HepG2 (cell line): ENCODE measurements at regions not wholly inside any gene's neighbourhood (a gene's known extent, or its start where the extent isn't known, plus 50 kb on each side); places are given as distances from the start of the nearest gene placed in this dataset.

ENCODE experiments used
- ATAC-seq: fragments of 200-7000 bp; cut with Tn5 transposase; 3 replicates; pipeline ENCODE4 v1.9.1; 2020; ENCODE audit warnings: mild to moderate bottlenecking, moderate library complexity
- BruUV-seq: library from RNA; stranded (reverse); fragments of 400-500 nt; replicated peaks from 2 replicates; lab custom pipeline; 2021; lab: Mats Ljungman, UMichigan
- CTCF ChIA-PET: fragments of 300-600 bp; formaldehyde crosslinking; extraction: SDS; loops from one replicate; lab custom pipeline; 2021; ENCODE audit warnings: low total read pairs, inconsistent platforms, low intra/inter-chr PET ratio; lab: Yijun Ruan, JAX
- POLR2A ChIA-PET: fragments of 350-600 bp; sonication (Branson Sonifier 250); formaldehyde crosslinking; loops from one replicate; lab custom pipeline; 2020; ENCODE audit warnings: antibody characterized with exemption, inconsistent platforms; lab: Yijun Ruan, JAX
- DNase-seq: peaks from one replicate; pipeline ENCODE4 v3.0.0-alpha.2; 2015; ENCODE audit warnings: low spot score
- FAIRE-seq: peaks from 3 replicates; lab custom pipeline; 2011; peaks lifted over from hg19 to GRCh38; lab: Jason Lieb, UNC
- H2AFZ ChIP-seq: one replicate; pipeline ENCODE4 v1.6.1; 2011; ENCODE audit warnings: low read length, inconsistent platforms
- H3K27ac ChIP-seq: fragments of 300-600 bp; 3 replicates; pipeline ENCODE4 v1.8.0; 2011; ENCODE audit warnings: mixed run types, mild to moderate bottlenecking, mixed read lengths, low read length, inconsistent platforms; ENCODE audit not compliant: insufficient read depth; ENCODE audit errors: extremely low read length
- H3K27me3 ChIP-seq, 2 experiments: fragments of 200-600 bp in 1 of 2; 2 replicates in 1 of 2; 3 replicates in 1 of 2; pipeline versions ENCODE4 v1.6.0 to v1.8.0; 2011; ENCODE audit warnings: low read length in 2 of 2, mild to moderate bottlenecking in 2 of 2, moderate library complexity in 2 of 2, inconsistent platforms in 1 of 2; ENCODE audit not compliant: insufficient read depth in 2 of 2, control insufficient read depth in 1 of 2
- H3K36me3 ChIP-seq, 2 experiments: fragments of 200-600 bp in 1 of 2; replicated peaks in 1 of 2; 2 replicates in 1 of 2; 3 replicates in 1 of 2; pipeline versions ENCODE4 v1.5.1 to v1.8.0; 2011; ENCODE audit warnings: low read length in 2 of 2, inconsistent platforms in 1 of 2; ENCODE audit not compliant: insufficient read depth in 2 of 2, control insufficient read depth in 1 of 2
- H3K4me1 ChIP-seq: 2 replicates; pipeline ENCODE4 v1.5.1; 2012; ENCODE audit warnings: low read length, inconsistent platforms; ENCODE audit not compliant: insufficient read depth
- H3K4me2 ChIP-seq: 2 replicates; pipeline ENCODE4 v1.6.0; 2011; ENCODE audit warnings: low read depth, low read length, inconsistent platforms
- H3K4me3 ChIP-seq, 3 experiments: fragments of 200-600 bp in 1 of 3; sonication (generic), shearing (Covaris generic) in 1 of 3; replicated peaks in 1 of 3; 2 replicates each; pipeline ENCODE4 v1.5.1; 2011 to 2016; ENCODE audit warnings: low read length in 3 of 3, inconsistent platforms in 2 of 3, low read depth in 2 of 3, mild to moderate bottlenecking in 2 of 3, control low read depth in 1 of 3, mixed read lengths in 1 of 3; ENCODE audit not compliant: insufficient read depth in 1 of 3
- H3K79me2 ChIP-seq: one replicate; pipeline ENCODE4 v1.6.1; 2011; ENCODE audit warnings: low read length, inconsistent platforms; ENCODE audit not compliant: insufficient read depth
- H3K9ac ChIP-seq: 2 replicates; pipeline ENCODE4 v1.6.0; 2011; ENCODE audit warnings: mild to moderate bottlenecking, low read depth, low read length, inconsistent platforms; ENCODE audit not compliant: insufficient read depth
- H3K9me3 ChIP-seq: 2 replicates; pipeline ENCODE4 v1.5.1; 2012; ENCODE audit warnings: mild to moderate bottlenecking, low read length
- H4K20me1 ChIP-seq: 2 replicates; pipeline ENCODE4 v1.6.0; 2011; ENCODE audit warnings: inconsistent platforms, mild to moderate bottlenecking, low read length, moderate library complexity; ENCODE audit not compliant: insufficient read depth
- ARNTL ChIP-seq: sonication (generic); formaldehyde crosslinking; IDR thresholded peaks from 2 replicates; pipeline ENCODE4 v1.4.0; 2020; ENCODE audit warnings: mild to moderate bottlenecking, missing genetic modification reagents
- EEA1 ChIP-seq: sonication (generic); formaldehyde crosslinking; IDR thresholded peaks from 2 replicates; pipeline ENCODE4 v1.5.1; 2020; ENCODE audit warnings: mild to moderate bottlenecking, missing genetic modification reagents, borderline replicate concordance
- NFIB ChIP-seq: sonication (generic); formaldehyde crosslinking; IDR thresholded peaks from 2 replicates; pipeline ENCODE4 v1.9.0; 2021; ENCODE audit warnings: missing genetic modification reagents, mild to moderate bottlenecking, borderline replicate concordance
- PBX3 ChIP-seq: sonication (generic); formaldehyde crosslinking; IDR thresholded peaks from 2 replicates; pipeline ENCODE4 v1.8.1; 2023; ENCODE audit warnings: missing genetic modification reagents, inconsistent platforms, borderline replicate concordance
- PTBP1 ChIP-seq: fragments of 200-400 bp; formaldehyde crosslinking; IDR thresholded peaks from 2 replicates; pipeline ENCODE4 v1.6.1; 2018; ENCODE audit warnings: low read length, low read depth; ENCODE audit not compliant: poor library complexity, severe bottlenecking
- USF2 ChIP-seq, 2 experiments: sonication (generic) in 1 of 2; formaldehyde crosslinking in 1 of 2; IDR thresholded peaks; 2 replicates each; pipeline versions ENCODE4 v1.5.1 to v1.6.1; 2011 to 2020; ENCODE audit warnings: borderline replicate concordance in 1 of 2, low read depth in 1 of 2, low read length in 1 of 2, mild to moderate bottlenecking in 1 of 2, missing genetic modification reagents in 1 of 2, moderate library complexity in 1 of 2
- ZNF281 ChIP-seq: sonication (generic); formaldehyde crosslinking; IDR thresholded peaks from 2 replicates; pipeline ENCODE4 v1.4.0; 2020; ENCODE audit warnings: missing genetic modification reagents, borderline replicate concordance
- ZNF329 ChIP-seq: sonication (generic); formaldehyde crosslinking; IDR thresholded peaks from 2 replicates; pipeline ENCODE4 v1.9.0; 2021; ENCODE audit warnings: low read depth, mild to moderate bottlenecking, missing genetic modification reagents
- ZNF350 ChIP-seq: sonication (generic); formaldehyde crosslinking; IDR thresholded peaks from 2 replicates; pipeline ENCODE4 v1.4.0; 2020; ENCODE audit warnings: mild to moderate bottlenecking, low read depth, missing genetic modification reagents, borderline replicate concordance
- ZNF496 ChIP-seq: sonication (generic); formaldehyde crosslinking; IDR thresholded peaks from 2 replicates; pipeline ENCODE4 v1.8.1; 2023; ENCODE audit warnings: mild to moderate bottlenecking, moderate library complexity, missing genetic modification reagents; ENCODE audit not compliant: insufficient replicate concordance
- ZNF556 ChIP-seq: sonication (generic); formaldehyde crosslinking; IDR thresholded peaks from 2 replicates; pipeline ENCODE4 v1.4.0; 2020; ENCODE audit warnings: mild to moderate bottlenecking, missing genetic modification reagents, borderline replicate concordance
- WGBS: methylation state at CpG from one replicate; pipeline ENCODE4 v1.1.6; 2017; ENCODE audit warnings: low lambda C conversion rate; 5-methylcytosine and 5-hydroxymethylcytosine counted together
- in situ Hi-C: cut with HindIII; loops from 2 replicates; pipeline ENCODE4 v1.10.0; 2017; ENCODE audit warnings: low pct_unique_long_range_greater_than_20kb; ENCODE audit not compliant: extremely low pct_ligation_motif_present
- intact Hi-C: fragments of 100-400 bp; cut with micrococcal nuclease; formaldehyde crosslinking; loops from one replicate; pipeline ENCODE4 v1.10.0; 2022; ENCODE audit not compliant: unreplicated experiment
- TF ChIP-seq, protein P1 (sequence below): sonication (generic); formaldehyde crosslinking; IDR thresholded peaks from 2 replicates; pipeline ENCODE4 v1.9.0; 2021; ENCODE audit warnings: missing genetic modification reagents, mild to moderate bottlenecking, borderline replicate concordance

DNA sequence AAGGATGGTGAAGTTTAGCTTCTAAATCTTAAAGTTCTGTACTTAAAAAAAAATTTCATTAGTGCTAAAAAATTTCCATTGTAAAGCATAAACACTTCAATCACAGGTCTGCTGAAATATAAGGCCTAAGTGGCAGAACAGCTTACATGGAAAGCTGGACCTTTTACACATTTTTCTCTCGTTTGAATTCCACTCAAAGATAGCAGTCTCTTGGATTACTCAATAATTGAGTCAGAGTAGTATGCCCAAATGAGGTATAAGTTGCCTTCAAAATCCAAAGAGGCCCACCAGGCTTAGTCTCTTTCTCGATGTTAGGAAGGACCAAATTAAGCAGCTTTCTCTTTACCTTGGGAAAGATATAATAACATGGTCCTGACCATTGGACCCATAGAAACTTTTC lies 220.4 kb upstream of the CWC22 start:
- CTCF ChIA-PET = no interaction called here
- POLR2A ChIA-PET = no interaction called here
- Histone ChIP-seq H4K20me1 (no peaks in the 10 kb centered on the region), H3K4me3 (no peak overlapping the region), H3K9ac (no peak overlapping the region), H3K4me1 (no peaks in the 10 kb centered on the region), H3K27ac (no peak overlapping the region), H3K79me2 (no peaks in the 10 kb centered on the region), H3K4me2 (no peak overlapping the region), H3K27me3 (no peaks in the 10 kb centered on the region), H2AFZ (no peak overlapping the region), H3K9me3 (peaks cover 69% of the 10 kb centered on the region), H3K36me3 (no peaks in the 10 kb centered on the region)
- in situ Hi-C loops = no loop called here
- BruUV-seq = no TSS peak
- ATAC-seq = no peak
- no peak for TF ChIP-seq PTBP1
- TF ChIP-seq ZNF556 (CRISPR knock-in tag) = no peak
- no peak for TF ChIP-seq ZNF496 (CRISPR knock-in tag)
- no peak for TF ChIP-seq EEA1 (CRISPR knock-in tag)
- TF ChIP-seq NFIB (CRISPR knock-in tag) = no peak
- TF ChIP-seq, protein P1, sequence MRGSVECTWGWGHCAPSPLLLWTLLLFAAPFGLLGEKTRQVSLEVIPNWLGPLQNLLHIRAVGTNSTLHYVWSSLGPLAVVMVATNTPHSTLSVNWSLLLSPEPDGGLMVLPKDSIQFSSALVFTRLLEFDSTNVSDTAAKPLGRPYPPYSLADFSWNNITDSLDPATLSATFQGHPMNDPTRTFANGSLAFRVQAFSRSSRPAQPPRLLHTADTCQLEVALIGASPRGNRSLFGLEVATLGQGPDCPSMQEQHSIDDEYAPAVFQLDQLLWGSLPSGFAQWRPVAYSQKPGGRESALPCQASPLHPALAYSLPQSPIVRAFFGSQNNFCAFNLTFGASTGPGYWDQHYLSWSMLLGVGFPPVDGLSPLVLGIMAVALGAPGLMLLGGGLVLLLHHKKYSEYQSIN (CRISPR knock-in tag) = no peak
- no peak for TF ChIP-seq USF2 (IDR thresholded peaks at IDR 0.05; ENCODE audit: low read depth, low read length)
- TF ChIP-seq USF2 (CRISPR knock-in tag; IDR thresholded peaks at IDR 0.05; ENCODE audit: borderline replicate concordance) = no peak
- no peak for TF ChIP-seq ZNF350 (CRISPR knock-in tag)
- no peak for TF ChIP-seq ARNTL (CRISPR knock-in tag)
- no peak for TF ChIP-seq ZNF281 (CRISPR knock-in tag)
- TF ChIP-seq PBX3 (CRISPR knock-in tag) = no peak
- no peak for TF ChIP-seq ZNF329 (CRISPR knock-in tag)
- 0% methylated on average over 2 of the region's 2 CpGs for WGBS
- no peak for DNase-seq
- intact Hi-C loops = no loop called here
- no peak for FAIRE-seq
